ENCODE measurements at regions not wholly inside any gene's neighbourhood (a gene's known extent, or its start where the extent isn't known, plus 50 kb on each side); places are given as distances from the start of the nearest gene placed in this dataset.

DNA sequence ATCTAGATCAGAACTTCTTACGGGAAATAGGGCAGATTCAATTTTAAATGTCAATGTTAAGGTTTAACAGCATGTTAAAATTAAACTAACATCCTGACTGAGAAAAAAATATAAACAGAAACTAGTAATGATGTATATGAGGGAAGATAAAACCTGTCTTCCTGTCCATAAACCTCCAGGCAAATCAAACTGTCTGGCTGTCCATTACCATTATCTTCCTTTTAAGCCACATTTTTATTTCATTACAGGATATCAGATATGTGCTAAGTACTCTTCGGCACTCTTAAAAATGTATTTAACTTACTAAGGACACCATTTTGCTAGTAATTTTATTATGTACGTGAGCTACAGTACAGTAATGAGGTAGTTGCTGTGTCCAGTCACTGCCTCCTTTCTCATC, 1461.7 kb upstream of the ALCAM start:
- H3K4me3 ChIP-seq (ENCODE audit: low read depth, low read length), result no peak overlapping the region
- TF ChIP-seq, protein P1, sequence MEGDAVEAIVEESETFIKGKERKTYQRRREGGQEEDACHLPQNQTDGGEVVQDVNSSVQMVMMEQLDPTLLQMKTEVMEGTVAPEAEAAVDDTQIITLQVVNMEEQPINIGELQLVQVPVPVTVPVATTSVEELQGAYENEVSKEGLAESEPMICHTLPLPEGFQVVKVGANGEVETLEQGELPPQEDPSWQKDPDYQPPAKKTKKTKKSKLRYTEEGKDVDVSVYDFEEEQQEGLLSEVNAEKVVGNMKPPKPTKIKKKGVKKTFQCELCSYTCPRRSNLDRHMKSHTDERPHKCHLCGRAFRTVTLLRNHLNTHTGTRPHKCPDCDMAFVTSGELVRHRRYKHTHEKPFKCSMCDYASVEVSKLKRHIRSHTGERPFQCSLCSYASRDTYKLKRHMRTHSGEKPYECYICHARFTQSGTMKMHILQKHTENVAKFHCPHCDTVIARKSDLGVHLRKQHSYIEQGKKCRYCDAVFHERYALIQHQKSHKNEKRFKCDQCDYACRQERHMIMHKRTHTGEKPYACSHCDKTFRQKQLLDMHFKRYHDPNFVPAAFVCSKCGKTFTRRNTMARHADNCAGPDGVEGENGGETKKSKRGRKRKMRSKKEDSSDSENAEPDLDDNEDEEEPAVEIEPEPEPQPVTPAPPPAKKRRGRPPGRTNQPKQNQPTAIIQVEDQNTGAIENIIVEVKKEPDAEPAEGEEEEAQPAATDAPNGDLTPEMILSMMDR (IDR thresholded peaks at IDR 0.05; ENCODE audit: borderline replicate concordance, insufficient read depth, low read depth, low read length), result no peak

GRCh38 chr3:103906304-103906703, 1460.4 kb upstream of the ALCAM start:
- TF ChIP-seq, protein P1 (IDR thresholded peaks at IDR 0.05; ENCODE audit: borderline replicate concordance, insufficient read depth, low read depth, low read length), result no peak
- H3K4me3 ChIP-seq (ENCODE audit: low read depth, low read length), result no peak overlapping the region

DNA sequence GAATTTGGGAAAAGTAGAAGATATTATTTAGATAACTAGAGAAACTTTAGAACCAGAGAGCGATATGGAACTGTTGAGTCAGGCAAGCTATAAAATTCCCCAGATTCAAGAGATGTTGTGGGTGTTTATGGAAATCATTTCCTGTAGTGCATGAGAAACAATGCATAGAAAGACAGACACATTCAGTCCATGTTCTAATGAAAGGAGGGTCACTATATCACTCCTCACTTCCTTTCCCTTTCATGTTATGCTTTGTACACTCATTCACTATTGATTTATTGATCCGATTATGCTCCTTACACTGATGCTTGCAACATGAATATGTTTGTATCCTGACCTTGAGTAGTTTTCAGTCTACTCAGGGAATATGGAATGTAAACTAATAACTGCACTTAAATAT, 1459.9 kb upstream of the ALCAM start:
- H3K4me3 ChIP-seq (ENCODE audit: low read depth, low read length), result no peak overlapping the region
- TF ChIP-seq, protein P1 (IDR thresholded peaks at IDR 0.05; ENCODE audit: borderline replicate concordance, insufficient read depth, low read depth, low read length), result no peak

DNA sequence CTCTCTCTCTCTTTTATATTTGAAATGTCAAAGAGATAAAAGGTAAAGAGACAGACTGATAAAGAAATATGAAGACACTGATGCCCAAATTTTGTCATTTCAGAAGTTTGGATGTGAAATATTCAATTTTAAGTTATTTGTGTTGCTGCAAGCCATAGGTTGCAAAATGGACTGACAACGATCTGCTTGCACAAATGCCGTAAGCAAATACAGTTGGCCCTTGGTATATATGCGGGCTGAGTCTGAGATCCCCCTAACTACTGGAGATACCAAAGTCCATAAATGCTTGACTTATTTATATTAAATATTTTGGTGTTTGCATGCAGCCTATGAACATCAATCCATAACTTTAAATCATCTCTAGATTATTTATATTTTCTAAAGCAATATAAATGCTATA, 1459.1 kb upstream of the ALCAM start:
- TF ChIP-seq, protein P1 (IDR thresholded peaks at IDR 0.05; ENCODE audit: borderline replicate concordance, insufficient read depth, low read depth, low read length), result no peak
- no peak overlapping the region for H3K4me3 ChIP-seq (ENCODE audit: low read depth, low read length)

- H3K4me3 ChIP-seq (ENCODE audit: low read depth, low read length), result no peak overlapping the region
- TF ChIP-seq, protein P1 (IDR thresholded peaks at IDR 0.05; ENCODE audit: borderline replicate concordance, insufficient read depth, low read depth, low read length), result no peak
These were observed 1457.3 kb upstream of the ALCAM start for GRCh38 chr3:103909395-103909794.

- TF ChIP-seq, protein P1 (IDR thresholded peaks at IDR 0.05; ENCODE audit: borderline replicate concordance, insufficient read depth, low read depth, low read length), result no peak
- no peak overlapping the region for H3K4me3 ChIP-seq (ENCODE audit: low read depth, low read length)
These were observed 1448.4 kb upstream of the ALCAM start for GRCh38 chr3:103918336-103918735.

DNA sequence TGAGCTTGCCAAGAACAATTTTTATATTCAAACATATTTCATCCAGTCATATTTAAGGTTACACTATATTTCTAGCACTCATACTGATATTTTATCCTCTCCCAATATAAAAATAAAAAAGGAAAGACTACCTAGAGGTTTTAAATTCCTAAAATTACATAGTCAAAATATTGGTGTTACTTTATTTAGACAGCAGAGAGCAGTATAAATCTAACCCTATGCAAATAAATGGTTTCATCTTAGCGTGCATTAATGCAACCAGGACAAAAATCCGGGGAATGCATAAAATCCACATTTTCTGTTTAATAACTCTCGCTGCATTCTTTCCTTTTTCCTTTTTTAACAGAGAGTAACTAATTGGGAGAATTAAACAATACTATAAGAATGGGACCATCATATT, 1447.4 kb upstream of the ALCAM start:
- no peak overlapping the region for H3K4me3 ChIP-seq (ENCODE audit: low read depth, low read length)
- TF ChIP-seq, protein P1 (IDR thresholded peaks at IDR 0.05; ENCODE audit: borderline replicate concordance, insufficient read depth, low read depth, low read length), result no peak
